ENCODE measurements at regions not wholly inside any gene's neighbourhood (a gene's known extent, or its start where the extent isn't known, plus 50 kb on each side); places are given as distances from the start of the nearest gene placed in this dataset.

- no peak for TF ChIP-seq CTCF (IDR thresholded peaks at IDR 0.05; ENCODE audit: low read depth, low read length)
- TF ChIP-seq MAX (IDR thresholded peaks at IDR 0.05; ENCODE audit: low read depth, low read length) = no peak
- no peak for TF ChIP-seq POLR2A (IDR thresholded peaks at IDR 0.05; ENCODE audit: extremely low read depth, insufficient read length)
- no peak for TF ChIP-seq MYC (IDR thresholded peaks at IDR 0.05; ENCODE audit: low read depth, low read length)
Observed at GRCh38 chr2:173773076-173773475, 192.1 kb downstream of the SP3 start.

Data from NB4 (cell line).